ENCODE measurements at regions not wholly inside any gene's neighbourhood (a gene's known extent, or its start where the extent isn't known, plus 50 kb on each side); places are given as distances from the start of the nearest gene placed in this dataset.

DNA sequence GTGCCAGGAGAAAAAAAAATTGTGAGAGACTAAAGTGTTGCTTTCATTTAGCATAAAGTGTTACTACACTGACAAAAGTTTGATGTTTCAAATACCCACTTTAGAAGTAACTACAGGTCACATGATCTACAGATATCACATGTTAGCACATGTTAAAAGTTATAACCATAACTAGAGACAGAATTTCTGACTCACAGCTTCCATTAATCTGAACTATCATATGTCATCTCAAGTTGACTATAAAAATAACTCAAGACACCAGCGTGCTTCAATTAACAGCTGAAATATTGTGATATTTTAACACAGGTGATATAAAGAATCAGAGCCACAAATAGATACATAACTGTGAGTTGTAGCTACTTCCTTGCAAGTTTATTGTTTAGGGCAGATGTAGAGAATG, 591.5 kb upstream of the PITX2 start:
- no peak overlapping the region for H3K4me3 ChIP-seq (ENCODE audit: low read depth, low read length)
- TF ChIP-seq, protein P1, sequence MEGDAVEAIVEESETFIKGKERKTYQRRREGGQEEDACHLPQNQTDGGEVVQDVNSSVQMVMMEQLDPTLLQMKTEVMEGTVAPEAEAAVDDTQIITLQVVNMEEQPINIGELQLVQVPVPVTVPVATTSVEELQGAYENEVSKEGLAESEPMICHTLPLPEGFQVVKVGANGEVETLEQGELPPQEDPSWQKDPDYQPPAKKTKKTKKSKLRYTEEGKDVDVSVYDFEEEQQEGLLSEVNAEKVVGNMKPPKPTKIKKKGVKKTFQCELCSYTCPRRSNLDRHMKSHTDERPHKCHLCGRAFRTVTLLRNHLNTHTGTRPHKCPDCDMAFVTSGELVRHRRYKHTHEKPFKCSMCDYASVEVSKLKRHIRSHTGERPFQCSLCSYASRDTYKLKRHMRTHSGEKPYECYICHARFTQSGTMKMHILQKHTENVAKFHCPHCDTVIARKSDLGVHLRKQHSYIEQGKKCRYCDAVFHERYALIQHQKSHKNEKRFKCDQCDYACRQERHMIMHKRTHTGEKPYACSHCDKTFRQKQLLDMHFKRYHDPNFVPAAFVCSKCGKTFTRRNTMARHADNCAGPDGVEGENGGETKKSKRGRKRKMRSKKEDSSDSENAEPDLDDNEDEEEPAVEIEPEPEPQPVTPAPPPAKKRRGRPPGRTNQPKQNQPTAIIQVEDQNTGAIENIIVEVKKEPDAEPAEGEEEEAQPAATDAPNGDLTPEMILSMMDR (IDR thresholded peaks at IDR 0.05; ENCODE audit: control insufficient read depth, extremely low read depth, insufficient read depth) = no peak
- DNase-seq (ENCODE audit: low read depth) = no peak

DNA sequence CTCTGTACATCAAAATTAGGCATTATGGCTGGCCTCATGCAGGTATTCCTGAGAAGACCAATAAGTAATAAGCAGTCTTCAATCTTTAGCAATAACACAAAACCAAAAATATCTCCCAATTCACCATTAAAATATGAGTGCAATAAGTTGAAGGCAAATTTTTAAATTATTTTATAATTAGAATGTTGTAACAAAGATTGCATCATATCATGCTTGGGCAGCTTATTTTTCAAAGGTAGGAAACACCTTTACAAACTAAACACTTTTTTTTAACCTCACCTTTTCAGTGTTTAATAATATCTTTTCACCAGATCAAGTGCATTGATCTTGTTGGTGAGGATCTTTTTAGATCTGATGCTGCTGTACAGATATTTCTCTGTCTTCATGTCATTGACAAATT, 592.9 kb upstream of the PITX2 start:
- no peak overlapping the region for H3K4me3 ChIP-seq (ENCODE audit: low read depth, low read length)
- TF ChIP-seq, protein P1 (IDR thresholded peaks at IDR 0.05; ENCODE audit: control insufficient read depth, extremely low read depth, insufficient read depth) = no peak

DNA sequence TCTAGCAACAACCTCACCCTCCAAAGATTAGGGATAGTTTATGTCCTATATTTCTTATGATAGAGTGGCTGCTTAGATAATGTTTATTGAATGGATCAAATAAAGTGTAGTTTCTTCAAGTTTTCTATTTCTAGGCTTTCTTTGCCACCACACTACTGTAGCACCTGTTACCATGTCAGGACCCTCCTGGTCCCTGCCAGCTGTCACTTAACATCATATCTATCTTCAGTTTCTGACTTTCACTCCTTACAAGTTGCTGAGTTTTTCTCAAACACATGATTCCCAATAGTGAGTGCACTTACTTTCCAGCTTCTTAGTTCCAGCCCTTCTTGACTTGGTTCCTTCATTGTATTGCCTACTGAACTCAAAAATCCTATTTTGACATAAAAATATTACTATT, 593.9 kb upstream of the PITX2 start:
- TF ChIP-seq, protein P1 (IDR thresholded peaks at IDR 0.05; ENCODE audit: control insufficient read depth, extremely low read depth, insufficient read depth) = no peak
- H3K4me3 ChIP-seq (ENCODE audit: low read depth, low read length) = no peak overlapping the region
- no peak for DNase-seq (ENCODE audit: low read depth)

More for the DNA sequence above, 592.9 kb upstream of the PITX2 start:
- DNase-seq (ENCODE audit: low read depth) = no peak

DNA sequence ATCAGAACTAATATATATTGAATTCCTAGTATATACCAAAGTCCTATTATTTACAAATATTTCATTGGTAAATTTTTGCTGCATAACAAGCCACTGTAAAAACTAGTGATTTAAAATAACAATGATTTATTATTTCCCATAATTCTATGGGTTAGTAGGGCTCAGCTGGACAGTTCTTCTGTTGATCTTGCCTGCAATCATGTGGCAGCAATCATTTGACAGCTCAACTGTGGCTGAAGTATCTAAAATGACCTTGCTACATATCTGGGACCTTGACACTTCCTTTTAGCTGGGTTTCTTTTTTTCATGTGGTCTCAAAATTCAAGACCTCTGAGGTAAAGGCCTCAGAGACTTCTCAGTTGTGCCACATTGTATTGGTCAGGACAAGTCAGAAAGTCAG, 598.5 kb upstream of the PITX2 start:
- DNase-seq (ENCODE audit: low read depth) = no peak
- TF ChIP-seq, protein P1 (IDR thresholded peaks at IDR 0.05; ENCODE audit: control insufficient read depth, extremely low read depth, insufficient read depth) = no peak
- H3K4me3 ChIP-seq (ENCODE audit: low read depth, low read length) = no peak overlapping the region

DNA sequence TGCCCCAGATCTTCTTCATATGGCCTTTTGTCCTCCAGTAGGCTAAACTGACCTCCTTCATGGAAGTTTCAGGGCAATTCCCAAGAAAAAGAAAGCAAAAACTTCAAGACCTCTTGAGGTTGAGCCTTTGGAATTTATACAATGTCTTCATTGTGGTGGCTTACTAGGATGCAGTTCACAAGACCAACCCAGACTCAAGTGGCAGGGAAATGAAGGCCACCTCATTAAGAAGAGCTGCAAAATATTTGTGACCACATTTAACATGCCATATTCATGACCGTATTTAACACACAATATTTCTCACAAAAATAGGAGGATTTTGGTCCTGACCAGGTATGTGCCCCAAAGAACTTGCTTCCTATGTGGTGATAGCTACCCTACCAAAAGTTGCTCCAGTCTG, 605.5 kb upstream of the PITX2 start:
- TF ChIP-seq, protein P1 (IDR thresholded peaks at IDR 0.05; ENCODE audit: control insufficient read depth, extremely low read depth, insufficient read depth) = no peak
- no peak for DNase-seq (ENCODE audit: low read depth)
- H3K4me3 ChIP-seq (ENCODE audit: low read depth, low read length) = no peak overlapping the region

DNA sequence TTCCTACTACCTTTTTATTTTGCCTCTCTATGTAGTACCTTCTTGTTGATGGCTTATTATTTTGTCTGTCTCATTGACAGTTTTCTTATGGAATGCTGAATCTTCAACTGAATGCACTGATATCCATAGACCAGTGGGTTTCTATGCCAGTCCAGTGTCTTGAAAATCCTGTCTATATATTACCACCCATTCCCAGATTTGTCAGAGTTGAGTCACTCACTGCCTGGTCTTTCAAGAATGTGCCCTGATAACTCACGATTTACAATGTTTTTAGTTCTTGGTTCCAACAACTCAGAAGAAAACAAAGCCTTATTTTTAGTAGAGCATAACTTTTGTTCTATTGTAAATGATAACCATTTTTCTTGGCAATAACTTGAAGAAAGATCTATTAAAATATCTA, 606.0 kb upstream of the PITX2 start:
- TF ChIP-seq, protein P1 (IDR thresholded peaks at IDR 0.05; ENCODE audit: control insufficient read depth, extremely low read depth, insufficient read depth) = no peak
- no peak for DNase-seq (ENCODE audit: low read depth)
- H3K4me3 ChIP-seq (ENCODE audit: low read depth, low read length) = no peak overlapping the region

DNA sequence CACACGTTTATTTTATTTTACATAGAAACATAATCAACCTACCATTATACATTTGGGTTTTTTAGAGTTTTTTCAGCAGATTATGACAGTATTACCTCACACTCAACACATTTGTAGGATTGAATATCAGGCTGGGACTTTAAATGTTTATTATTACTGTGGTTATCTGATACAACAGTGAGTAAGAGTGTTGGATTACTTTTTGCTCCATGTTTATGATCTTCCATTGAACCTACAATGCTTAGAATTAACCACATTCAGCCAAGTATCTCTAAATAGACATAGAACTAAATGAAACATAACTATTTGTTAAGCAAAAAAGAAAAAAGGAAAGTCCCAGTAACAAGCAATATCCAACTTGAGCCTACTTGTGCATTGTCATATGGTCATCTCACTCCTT, 607.4 kb upstream of the PITX2 start:
- TF ChIP-seq, protein P1 (IDR thresholded peaks at IDR 0.05; ENCODE audit: control insufficient read depth, extremely low read depth, insufficient read depth) = no peak
- H3K4me3 ChIP-seq (ENCODE audit: low read depth, low read length) = no peak overlapping the region
- no peak for DNase-seq (ENCODE audit: low read depth)
